Keratinocyte (primary cell): ENCODE measurements at regions not wholly inside any gene's neighbourhood (a gene's known extent, or its start where the extent isn't known, plus 50 kb on each side); places are given as distances from the start of the nearest gene placed in this dataset.

Experiments
- DNase-seq: peaks from one replicate; pipeline ENCODE4 v3.0.0-alpha.2; 2011; ENCODE audit warnings: low read depth, missing footprints, low spot score
- FAIRE-seq: peaks from 2 replicates; lab custom pipeline; 2011; peaks lifted over from hg19 to GRCh38; lab: Jason Lieb, UNC
- H2AFZ ChIP-seq: 2 replicates; pipeline ENCODE4 v1.6.0; 2012; ENCODE audit warnings: low read length, control low read depth, inconsistent platforms; ENCODE audit not compliant: control insufficient read depth
- H3K27ac ChIP-seq: 2 replicates; pipeline ENCODE4 v1.5.1; 2011; ENCODE audit warnings: low read length; ENCODE audit not compliant: control insufficient read depth, insufficient read depth
- H3K27me3 ChIP-seq: 3 replicates; pipeline ENCODE4 v1.6.0; 2011; ENCODE audit warnings: low read length; ENCODE audit not compliant: control insufficient read depth, insufficient read depth; ENCODE audit errors: extremely low read depth
- H3K36me3 ChIP-seq, 2 experiments: 2 replicates in 1 of 2; 3 replicates in 1 of 2; pipeline ENCODE4 v1.5.1; 2011; ENCODE audit warnings: low read length in 2 of 2, mild to moderate bottlenecking in 1 of 2; ENCODE audit not compliant: control insufficient read depth in 2 of 2, insufficient read depth in 2 of 2; ENCODE audit errors: extremely low read depth in 1 of 2
- H3K4me1 ChIP-seq: 3 replicates; pipeline ENCODE4 v1.5.1; 2011; ENCODE audit warnings: low read length; ENCODE audit not compliant: control insufficient read depth, insufficient read depth; ENCODE audit errors: extremely low read depth
- H3K4me2 ChIP-seq: 3 replicates; pipeline ENCODE4 v1.6.0; 2011; ENCODE audit warnings: low read depth, low read length; ENCODE audit not compliant: control insufficient read depth, insufficient read depth; ENCODE audit errors: extremely low read depth
- H3K4me3 ChIP-seq, 3 experiments: fragments of 200-600 bp in 1 of 3; sonication (generic) in 1 of 3; 2 replicates in 2 of 3; 3 replicates in 1 of 3; pipeline ENCODE4 v1.5.1; 2011 to 2016; ENCODE audit warnings: low read length in 3 of 3, mild to moderate bottlenecking in 3 of 3, control low read depth in 2 of 3, inconsistent platforms in 1 of 3, low read depth in 1 of 3, mixed read lengths in 1 of 3, mixed run types in 1 of 3, moderate library complexity in 1 of 3; ENCODE audit not compliant: control insufficient read depth in 2 of 3, insufficient read depth in 2 of 3; ENCODE audit errors: extremely low read depth in 1 of 3
- H3K79me2 ChIP-seq: 2 replicates; pipeline ENCODE4 v1.6.0; 2012; ENCODE audit warnings: low read length; ENCODE audit not compliant: control insufficient read depth, insufficient read depth
- H3K9ac ChIP-seq: 3 replicates; pipeline ENCODE4 v1.6.0; 2011; ENCODE audit warnings: low read length; ENCODE audit not compliant: control insufficient read depth, insufficient read depth; ENCODE audit errors: extremely low read depth
- H3K9me1 ChIP-seq: 3 replicates; pipeline ENCODE4 v1.6.0; 2011; ENCODE audit warnings: low read length; ENCODE audit not compliant: control insufficient read depth, insufficient read depth; ENCODE audit errors: extremely low read depth
- H3K9me3 ChIP-seq: 2 replicates; pipeline ENCODE4 v1.5.1; 2012; ENCODE audit warnings: low read depth, low read length; ENCODE audit not compliant: control insufficient read depth
- H4K20me1 ChIP-seq: 3 replicates; pipeline ENCODE4 v1.6.0; 2011; ENCODE audit warnings: low read length; ENCODE audit not compliant: control insufficient read depth, insufficient read depth; ENCODE audit errors: extremely low read depth
- EZH2 ChIP-seq: IDR thresholded peaks from one replicate; pipeline ENCODE4 v1.6.1; 2012; ENCODE audit warnings: inconsistent platforms, mild to moderate bottlenecking, low read length, moderate library complexity
- dilution Hi-C: fragments of 300-500 bp; cut with MboI; formaldehyde crosslinking; loops from one replicate; pipeline ENCODE4 v1.7.0; 2020; ENCODE audit warnings: low sequenced_read_pairs; ENCODE audit not compliant: extremely low pct_ligation_motif_present
- TF ChIP-seq, protein P1 (sequence below), 3 experiments: IDR thresholded peaks in 1 of 3; conservative IDR thresholded peaks in 1 of 3; optimal IDR thresholded peaks in 1 of 3; 2 replicates in 2 of 3; 3 replicates in 1 of 3; pipeline versions ENCODE3 to v1.5.1; 2011; ENCODE audit warnings: low read length in 3 of 3, mild to moderate bottlenecking in 3 of 3, moderate library complexity in 2 of 3, control low read depth in 1 of 3, inconsistent platforms in 1 of 3; ENCODE audit not compliant: insufficient read depth in 2 of 3; ENCODE audit errors: extremely low read depth in 1 of 3

DNA sequence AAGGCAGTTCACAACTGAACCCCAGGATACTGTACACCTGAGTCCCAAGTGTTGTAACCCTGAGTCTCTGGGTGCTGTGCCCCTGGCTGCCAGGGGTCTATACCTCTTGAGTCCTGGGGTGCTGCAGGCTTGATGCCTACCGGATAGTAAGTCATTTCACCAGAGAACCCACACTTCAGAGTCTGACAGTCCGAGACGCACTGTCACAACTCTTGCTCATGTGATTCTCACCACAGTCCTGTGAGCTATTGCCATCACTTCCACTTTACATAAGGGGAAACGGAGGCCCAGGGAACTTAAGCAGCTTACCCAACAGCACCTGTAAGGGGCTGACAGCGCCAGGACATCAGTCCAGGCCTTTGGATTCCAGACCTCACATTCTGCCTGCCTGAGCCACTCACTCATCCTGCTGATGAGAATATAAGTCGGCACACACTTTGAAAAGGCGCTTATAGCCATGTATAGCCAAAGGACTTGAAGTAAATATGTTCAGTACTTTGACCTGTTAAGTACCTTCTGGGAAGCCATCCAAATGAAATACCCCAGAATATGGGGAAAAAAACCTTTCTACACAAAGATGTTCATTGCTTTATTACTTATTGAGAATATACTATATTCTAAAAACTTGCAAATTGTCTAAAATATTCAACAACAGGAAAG lies 180.7 kb upstream of the ID2 start:
- Histone ChIP-seq H3K9me3 (no peaks in the 10 kb centered on the region), H2AFZ (no peak overlapping the region), H4K20me1 (no peaks in the 10 kb centered on the region), H3K27me3 (peaks cover 6% of the 10 kb centered on the region), H3K4me3 (no peak overlapping the region), H3K27ac (no peak overlapping the region), H3K4me2 (no peak overlapping the region), H3K9ac (no peak overlapping the region), H3K9me1 (no peaks in the 10 kb centered on the region), H3K36me3 (no peaks in the 10 kb centered on the region), H3K4me1 (no peaks in the 10 kb centered on the region), H3K79me2 (no peaks in the 10 kb centered on the region)
- dilution Hi-C loops = no loop called here
- FAIRE-seq (no peak), DNase-seq (no peak)
- TF ChIP-seq EZH2 = no peak

DNA sequence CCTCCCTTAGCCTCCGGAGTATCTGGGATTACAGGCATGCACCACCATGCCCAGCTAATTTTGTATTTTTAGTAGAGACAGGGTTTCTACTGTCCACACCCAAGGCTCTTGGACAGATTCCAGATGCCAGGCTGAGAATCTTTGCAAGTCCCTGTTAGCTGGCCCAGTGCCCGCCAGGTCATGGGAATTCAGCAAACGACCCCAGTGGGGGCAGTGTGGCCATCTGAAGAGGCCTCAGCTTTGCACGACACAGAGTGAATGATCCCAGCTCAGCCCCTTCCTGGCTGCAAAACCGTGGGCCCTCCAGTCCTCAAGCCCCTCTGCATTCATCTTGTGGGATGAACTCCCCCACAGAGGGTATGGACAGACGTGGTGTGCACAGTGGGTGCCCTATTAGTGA lies 179.5 kb upstream of the ID2 start:
- no peak overlapping the region for H3K4me2 ChIP-seq
- H3K9ac ChIP-seq = no peak overlapping the region
- H3K4me3 ChIP-seq = no peak overlapping the region
- H2AFZ ChIP-seq = no peak overlapping the region
- H3K9me1 ChIP-seq = no peaks in the 10 kb centered on the region
- H3K27me3 ChIP-seq = peaks cover 6% of the 10 kb centered on the region
- no peak for FAIRE-seq
- H3K36me3 ChIP-seq = no peaks in the 10 kb centered on the region
- TF ChIP-seq, protein P1, sequence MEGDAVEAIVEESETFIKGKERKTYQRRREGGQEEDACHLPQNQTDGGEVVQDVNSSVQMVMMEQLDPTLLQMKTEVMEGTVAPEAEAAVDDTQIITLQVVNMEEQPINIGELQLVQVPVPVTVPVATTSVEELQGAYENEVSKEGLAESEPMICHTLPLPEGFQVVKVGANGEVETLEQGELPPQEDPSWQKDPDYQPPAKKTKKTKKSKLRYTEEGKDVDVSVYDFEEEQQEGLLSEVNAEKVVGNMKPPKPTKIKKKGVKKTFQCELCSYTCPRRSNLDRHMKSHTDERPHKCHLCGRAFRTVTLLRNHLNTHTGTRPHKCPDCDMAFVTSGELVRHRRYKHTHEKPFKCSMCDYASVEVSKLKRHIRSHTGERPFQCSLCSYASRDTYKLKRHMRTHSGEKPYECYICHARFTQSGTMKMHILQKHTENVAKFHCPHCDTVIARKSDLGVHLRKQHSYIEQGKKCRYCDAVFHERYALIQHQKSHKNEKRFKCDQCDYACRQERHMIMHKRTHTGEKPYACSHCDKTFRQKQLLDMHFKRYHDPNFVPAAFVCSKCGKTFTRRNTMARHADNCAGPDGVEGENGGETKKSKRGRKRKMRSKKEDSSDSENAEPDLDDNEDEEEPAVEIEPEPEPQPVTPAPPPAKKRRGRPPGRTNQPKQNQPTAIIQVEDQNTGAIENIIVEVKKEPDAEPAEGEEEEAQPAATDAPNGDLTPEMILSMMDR (optimal IDR thresholded peaks at IDR 0.05 in 1 of 3, IDR thresholded peaks at IDR 0.05 in 1 of 3, conservative IDR thresholded peaks at IDR 0.05 in 1 of 3; ENCODE audit: extremely low read depth in 1 of 3, insufficient read depth in 2 of 3, low read length in 3 of 3) = no peak
- no peak for TF ChIP-seq EZH2
- H3K79me2 ChIP-seq = no peaks in the 10 kb centered on the region
- H3K4me1 ChIP-seq = peaks cover 4% of the 10 kb centered on the region
- dilution Hi-C loops = no loop called here
- no peaks in the 10 kb centered on the region for H3K9me3 ChIP-seq
- no peak overlapping the region for H3K27ac ChIP-seq
- no peaks in the 10 kb centered on the region for H4K20me1 ChIP-seq
- DNase-seq = no peak
